GM18868 (cell line): ENCODE measurements at regions not wholly inside any gene's neighbourhood (a gene's known extent, or its start where the extent isn't known, plus 50 kb on each side); places are given as distances from the start of the nearest gene placed in this dataset.
"Not testable (repeated sequence)": the region's sequence is repeated elsewhere in the genome, so short reads cannot be mapped to it uniquely, and the experiment has no call there.

Experiments
- ATAC-seq: cut with Tn5 transposase; IDR thresholded peaks from one replicate; pipeline ENCODE4 v1.9.1; 2021; ENCODE audit warnings: mild to moderate bottlenecking, moderate library complexity; ENCODE audit not compliant: unreplicated experiment

DNA sequence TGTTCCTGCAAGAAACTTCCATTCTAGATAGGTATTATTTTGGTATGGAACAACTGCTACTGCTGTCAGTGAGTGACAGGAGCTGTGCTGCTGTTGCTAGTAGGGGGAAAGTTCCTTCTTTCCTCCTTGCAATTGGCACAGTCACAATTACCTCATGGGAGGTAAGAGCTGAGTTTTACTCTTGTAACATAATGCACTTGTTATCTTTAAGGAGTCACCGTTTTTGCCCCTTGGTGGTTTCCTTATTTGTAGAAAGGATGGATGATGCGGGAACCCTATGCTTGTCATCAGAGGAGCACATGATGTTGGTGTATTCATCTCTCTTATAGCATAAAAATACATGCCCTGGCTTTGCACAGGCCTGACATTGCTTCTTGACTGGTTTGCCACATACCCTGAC, 234.7 kb upstream of the NPY start:
- no peak for ATAC-seq

DNA sequence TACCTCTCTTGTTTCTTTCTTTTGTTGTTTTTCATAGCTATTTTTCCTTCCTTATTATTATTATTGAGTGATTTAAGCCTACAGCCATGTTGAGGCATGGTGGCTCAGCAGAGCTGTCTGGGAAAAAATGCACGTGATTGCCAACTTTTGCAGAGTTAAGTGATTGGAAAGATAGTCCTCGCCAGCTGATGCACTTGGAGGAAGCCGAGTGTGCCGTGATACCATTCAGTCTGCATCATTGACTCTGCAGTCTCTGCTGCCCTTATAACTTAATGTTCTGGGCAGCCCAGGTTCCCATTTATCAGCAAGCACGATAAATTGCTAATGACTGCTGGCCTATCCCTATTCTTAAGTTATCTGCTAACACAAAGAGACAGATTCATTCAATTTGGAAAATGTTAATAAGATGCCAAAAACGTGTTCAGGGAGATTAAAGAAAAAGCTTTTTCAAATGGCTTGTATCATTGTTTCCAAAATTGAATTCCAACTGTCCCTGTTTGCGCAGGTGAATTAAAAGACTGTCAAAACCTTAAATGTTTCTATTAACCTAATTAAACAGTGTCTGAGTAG, 232.9 kb upstream of the NPY start:
- no peak for ATAC-seq

DNA sequence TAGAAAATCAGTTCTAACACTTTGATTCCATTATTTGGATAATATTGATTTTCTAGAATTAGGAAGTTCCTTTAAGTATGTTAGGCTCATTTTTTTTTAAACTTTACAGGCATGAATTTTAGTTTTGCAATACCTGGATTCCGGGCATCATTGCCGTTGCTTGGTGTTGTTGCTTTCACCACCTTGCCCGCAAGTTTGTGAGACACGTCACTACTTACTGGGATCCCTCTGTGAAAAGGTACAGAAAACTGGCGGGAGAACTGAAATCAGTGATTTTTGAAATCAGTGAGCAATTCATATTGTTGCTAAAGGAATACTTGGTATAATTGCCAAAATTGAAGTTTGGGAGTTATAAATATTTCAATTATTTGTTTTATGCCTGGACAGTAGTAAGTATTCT, 232.3 kb upstream of the NPY start:
- no peak for ATAC-seq

DNA sequence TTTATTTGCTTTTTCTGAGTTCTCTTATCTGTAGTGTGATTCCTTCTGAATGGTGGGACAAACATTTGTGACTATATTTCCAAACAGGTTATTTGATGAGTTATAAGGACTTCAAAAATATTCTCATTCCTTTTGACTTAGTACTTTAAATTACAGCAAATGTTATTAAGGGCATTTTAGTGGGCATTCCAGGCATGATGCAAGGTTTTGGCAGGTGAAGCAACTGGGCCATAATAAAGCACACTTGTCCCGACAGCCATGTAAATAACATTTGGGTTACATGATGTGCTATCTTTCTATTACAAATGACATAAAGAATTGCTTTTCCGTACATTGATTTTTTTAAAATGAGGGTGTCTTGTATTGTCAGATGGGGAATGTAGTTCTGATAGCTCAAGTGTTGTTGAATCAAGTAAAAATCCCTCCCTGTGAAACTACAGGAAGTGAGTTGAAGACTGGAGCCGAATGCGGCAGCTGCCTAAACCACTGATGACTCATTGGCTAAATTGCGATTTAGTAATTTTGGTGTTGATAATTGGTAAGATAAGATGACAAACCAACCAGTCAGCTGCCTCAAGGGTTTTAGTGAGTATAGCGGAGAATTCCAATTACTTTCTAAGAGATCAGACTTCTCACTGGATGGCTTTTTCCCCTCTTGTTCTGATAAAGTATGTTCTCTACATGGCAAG, 231.3 kb upstream of the NPY start:
- no peak for ATAC-seq

DNA sequence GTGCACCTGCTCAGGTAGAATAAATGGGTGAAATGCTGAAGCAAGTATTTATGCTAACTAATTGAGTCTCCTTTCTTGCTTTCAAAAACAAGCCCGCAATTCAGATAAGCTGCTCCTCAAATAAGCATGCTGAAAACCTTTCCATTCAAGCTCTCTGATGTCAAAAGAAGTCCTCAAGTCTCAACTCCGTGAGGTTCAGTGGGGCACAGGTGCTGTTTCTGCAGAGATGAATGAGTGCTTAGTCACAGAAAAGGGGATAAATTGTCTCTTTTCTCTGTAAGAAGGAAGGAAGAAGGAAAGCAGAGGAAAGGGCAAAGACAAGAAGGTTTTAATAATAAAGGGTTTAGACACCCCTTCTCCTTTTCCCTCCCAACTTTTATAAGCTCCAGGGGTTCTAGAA, 229.8 kb upstream of the NPY start:
- no peak for ATAC-seq

DNA sequence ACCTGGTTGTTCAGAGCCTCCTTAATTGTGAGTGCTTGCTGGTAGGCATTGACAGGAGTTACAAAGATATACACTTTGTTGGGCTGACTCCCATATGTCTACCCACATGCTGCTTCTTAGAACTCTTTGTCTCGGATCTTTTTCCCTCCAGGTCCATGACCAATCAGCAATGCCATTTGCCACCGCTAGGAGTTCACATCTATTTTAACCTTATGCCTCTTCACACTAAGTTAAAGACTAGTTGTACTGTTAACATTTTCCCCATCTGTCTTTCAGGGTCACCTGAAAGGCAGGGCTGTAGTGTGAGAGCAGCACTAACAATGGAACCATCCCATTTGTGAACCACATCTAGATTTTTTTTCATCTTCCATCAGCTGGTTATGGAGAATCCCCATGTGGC, 226.7 kb upstream of the NPY start:
- ATAC-seq = no peak

DNA sequence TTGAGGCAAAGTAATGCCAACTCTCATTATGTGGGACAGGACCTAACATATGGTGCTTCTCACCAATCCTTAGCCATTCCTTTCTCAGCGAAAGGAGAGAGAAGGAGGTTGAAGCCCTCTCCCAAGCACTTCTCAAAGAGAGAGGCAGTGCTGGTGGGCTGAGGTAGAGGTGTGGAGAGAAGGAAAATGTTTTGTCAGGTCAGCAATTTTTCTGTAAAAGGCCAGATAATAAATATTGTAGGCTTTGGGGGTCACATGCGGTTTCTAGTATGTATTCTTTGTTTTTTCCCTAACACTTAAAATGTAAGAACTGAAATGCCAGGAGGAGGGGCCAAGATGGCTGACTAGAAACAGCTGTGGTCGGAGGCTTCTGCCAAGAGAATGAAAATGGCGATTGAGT, 225.0 kb upstream of the NPY start:
- ATAC-seq = no peak

DNA sequence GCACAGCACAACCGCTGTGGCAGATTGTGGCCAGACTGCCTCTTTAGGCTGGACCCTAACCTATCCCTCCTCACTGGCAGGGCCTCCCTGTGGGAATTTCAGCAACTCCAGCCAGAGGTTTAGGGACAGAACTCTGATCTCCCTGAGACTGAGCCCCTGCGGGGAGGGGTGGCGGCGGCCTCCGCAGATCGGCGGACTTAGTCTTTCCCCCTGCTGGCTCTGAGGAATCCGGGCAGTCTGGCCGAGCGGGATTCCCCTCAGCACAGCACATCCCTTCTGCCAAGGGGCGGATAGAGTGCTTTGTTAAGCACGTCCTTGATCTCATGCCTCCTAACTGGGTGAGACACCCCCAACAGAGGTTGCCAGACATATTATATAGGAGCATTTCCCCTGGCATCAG, 224.2 kb upstream of the NPY start:
- ATAC-seq = no peak

DNA sequence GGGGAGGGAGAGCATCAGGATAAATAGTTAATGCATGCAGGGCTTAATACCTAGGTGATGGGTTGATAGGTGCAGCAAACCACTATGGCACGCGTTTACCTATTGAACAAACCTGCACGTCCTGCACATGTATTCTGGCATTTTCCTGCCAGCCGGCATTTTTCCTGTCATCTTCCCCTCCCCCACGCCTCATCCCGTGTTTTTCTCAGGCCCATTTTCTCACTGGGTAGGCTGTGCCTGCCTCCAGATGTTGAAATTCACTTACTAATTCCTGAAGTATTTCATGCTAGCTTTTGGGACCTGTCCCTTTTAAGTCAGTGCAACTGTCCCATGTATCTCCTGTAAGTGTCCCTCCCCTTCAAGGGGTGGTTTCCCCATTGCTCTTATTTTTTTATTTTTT, 220.3 kb upstream of the NPY start:
- no peak for ATAC-seq

DNA sequence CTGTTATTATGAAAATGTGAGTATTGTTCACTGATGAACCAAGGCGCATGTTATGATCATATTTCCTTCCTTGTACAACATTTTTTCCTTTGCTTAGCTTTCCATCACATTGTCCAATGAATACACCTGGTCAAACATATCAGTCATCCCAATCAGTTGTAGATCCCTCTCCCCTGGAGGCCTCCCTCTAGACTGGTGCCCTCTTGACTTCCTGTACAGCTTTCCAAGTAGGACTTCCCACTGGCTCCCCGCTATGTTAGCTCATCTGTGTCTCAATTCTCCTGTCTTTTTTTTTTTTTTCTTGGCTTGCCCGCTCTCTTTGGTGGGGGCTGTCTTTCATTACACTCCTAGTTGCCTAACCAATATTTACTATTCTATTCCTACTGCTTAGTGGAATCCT, 214.2 kb upstream of the NPY start:
- ATAC-seq = no peak

DNA sequence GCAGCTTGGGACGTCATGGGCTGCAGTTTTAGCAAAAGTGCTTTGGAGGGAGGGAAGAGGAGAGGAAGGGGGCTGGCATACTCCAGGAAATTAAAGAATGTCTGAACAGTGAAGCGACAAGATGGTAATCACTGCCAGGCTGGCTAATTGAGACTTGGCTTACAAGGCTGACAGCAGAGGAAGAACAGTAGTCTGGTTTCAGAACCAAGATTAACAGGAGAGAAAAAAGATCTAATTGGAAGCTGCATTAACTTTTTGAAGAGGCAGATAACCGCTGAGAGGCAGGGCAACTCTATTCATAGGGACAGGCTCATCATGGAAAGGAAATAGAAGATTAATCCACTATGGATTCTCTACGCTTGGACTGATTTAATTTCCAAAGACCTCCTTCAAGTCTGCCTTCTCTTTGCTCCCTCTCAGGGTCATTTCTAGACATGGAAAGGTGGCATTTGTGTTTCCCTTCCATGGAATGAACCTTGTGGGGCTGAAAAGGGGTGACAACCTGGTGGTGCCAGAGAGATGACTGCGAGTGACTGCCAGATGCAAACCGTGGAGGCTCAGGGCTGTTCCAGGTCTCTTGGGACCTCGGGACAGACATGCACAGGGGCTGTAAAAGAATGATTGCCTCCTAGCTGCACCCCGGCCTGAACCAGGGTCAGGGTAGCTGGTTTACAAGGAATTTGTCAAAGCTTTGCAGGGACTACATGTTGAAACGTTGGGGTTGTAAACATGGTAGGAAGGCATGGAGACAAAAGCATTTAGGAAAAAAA, 210.2 kb upstream of the NPY start:
- ATAC-seq = no peak

DNA sequence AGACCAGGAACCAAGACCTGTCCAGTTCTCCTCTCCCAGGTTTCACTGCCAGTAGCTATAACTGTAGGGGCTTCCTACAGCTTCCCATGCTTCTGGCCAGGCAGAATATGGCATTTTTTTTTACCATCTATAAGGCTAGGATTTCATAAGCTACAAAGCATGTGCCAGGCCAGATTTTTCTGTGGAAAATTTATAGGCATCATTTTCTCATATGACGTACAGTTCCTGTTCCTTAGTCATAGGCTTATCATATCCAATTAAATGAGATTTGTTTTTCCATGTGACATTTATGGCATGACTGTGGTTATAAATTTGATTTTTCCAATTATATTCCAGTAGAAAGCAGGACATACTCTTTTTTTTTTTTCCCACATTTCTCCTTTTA, 208.6 kb upstream of the NPY start:
- ATAC-seq = no peak

DNA sequence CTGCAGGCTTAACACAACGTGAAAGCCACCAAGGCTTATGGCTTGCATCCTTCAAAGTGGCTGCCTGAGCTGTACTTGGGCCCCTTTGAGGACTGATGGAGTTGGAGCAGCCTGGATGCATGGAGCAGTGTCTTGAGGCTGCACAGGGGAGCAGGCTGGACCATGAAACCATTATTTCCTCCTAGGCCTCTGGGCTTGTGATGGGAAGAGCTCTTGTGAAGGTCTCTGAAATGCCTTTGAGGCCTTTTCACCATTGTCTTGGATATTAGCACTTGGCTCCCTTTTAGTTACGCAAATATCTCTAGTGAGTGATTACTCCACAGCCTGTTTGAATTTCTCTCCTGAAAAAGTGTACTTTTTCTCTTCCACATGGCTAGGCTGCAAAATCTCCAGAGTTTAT, 201.2 kb upstream of the NPY start:
- no peak for ATAC-seq

DNA sequence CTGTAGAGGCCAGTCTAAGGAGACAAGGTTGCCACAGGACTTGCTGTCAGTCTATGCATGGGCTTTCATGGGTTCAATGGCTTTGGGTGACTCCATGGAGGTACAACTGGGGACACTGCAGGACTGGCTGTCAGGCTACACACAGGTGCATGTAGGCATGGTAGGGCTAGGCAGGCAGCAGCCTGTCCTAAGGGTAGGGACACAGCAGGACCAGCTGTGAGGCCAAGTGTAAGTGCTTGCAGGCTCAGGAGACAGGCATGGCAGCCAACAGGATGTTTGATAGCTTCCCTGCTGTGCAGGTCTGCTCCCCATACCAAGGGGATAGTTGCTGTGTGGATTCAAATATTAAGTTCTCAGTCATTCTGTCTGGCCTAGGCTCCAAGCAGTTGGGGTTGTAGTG, 181.0 kb upstream of the NPY start:
- ATAC-seq = no peak

DNA sequence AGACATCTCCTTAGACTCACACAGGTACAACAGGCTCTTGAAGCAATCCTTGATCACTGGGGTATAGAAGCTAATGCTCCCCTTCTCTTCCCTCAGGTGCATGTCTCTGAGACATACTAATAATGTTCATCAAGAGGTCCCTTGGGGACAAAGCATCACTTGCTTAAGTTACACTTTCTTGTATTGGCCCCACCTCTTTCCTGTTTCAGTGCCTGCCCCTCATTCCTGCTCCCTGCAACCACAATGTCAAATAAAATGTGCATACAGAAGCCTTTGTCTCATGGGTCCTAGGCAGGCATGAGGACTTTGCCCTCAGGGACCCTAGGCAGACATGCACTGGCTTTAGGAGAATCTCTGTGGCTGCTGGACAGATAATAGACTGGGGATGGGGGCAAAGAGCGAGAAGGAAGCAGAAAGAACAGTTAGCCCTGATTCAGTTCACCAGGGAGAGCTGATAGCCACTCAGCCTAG, 175.0 kb upstream of the NPY start:
- no peak for ATAC-seq

DNA sequence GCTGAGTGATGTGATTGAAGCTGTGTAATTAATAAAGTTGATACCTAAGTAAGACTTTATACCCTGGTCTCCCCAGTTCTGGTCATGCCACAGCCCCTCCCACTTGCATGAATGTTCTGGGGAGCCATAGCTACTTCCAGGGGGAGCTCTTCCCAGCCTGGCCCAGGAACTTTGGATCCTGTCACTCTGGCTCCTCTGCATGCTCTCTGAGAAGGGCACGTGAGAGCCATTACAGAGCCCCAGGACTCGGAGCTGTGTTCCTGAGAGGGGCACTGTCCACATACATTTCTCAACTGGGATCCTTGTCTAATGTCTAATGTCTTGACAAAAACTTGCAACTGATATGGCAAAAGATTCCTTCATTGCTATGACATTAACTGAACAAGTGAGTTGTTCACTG, 173.9 kb upstream of the NPY start:
- ATAC-seq = no peak

DNA sequence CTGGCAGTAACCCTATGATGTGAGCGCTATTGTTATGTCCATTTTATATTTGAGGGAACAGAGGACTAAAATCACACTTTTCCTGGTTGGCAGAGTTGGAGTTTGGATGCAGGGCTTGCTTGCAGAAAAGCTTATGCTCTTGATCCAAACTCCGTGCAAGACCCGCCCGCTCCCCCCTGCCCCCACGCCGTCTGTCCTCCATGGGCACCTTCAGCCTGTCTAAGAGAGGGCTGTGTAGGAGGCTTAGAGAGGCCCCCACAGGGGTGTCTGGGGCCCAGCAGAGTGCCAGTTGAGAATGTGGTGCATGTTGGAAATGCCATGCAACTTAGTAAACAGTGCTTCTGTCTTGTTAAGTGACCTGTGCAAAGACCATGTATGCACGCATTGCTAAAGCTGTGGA, 170.5 kb upstream of the NPY start:
- no peak for ATAC-seq

DNA sequence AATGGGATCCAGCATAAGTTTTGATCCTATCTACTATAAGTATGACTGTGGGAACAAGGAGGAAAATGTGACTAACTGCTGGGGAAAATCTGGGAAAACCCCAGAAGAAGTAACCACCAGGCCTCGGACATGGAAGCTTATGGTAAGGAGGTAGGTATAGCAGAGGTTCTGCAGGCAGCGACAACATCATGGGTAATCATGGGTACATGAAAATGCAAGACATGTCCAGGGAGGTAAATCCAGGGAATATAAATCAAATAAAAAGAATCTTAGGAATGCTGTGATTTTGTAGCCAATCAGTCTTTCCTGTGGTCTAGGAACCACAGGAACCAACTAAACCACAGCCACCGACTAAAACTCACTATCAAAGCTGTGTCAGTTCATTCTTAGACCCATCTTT, 168.3 kb upstream of the NPY start:
- no peak for ATAC-seq

DNA sequence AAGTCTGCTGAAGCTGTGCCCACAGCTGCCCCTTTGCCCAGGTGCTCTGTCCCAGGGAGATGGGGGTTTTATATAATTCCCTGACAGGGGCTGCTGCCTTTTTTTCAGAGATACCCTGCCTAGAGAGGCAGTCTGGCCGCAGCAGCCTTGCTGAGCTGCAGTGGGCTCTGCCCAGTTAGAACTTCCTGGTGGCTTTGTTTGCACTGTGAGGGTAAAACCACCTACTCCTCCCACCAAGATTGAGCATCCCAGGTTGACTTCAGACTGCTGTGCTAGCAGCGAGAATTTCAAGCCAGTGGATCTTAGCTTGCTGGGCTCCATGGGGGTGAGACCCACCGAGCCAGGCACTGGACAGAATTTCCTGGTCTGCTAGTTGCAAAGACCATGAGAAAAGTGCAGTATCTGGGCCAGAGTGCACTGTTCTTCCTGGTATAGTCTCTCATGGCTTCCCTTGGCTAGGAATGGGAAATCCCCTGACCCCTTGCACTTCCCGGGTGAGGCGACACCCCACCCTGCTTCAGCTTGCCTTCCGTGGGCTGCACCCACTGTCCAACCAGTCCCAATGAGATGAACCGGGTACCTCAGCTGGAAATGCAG, 166.0 kb upstream of the NPY start:
- not testable (repeated sequence) for ATAC-seq

DNA sequence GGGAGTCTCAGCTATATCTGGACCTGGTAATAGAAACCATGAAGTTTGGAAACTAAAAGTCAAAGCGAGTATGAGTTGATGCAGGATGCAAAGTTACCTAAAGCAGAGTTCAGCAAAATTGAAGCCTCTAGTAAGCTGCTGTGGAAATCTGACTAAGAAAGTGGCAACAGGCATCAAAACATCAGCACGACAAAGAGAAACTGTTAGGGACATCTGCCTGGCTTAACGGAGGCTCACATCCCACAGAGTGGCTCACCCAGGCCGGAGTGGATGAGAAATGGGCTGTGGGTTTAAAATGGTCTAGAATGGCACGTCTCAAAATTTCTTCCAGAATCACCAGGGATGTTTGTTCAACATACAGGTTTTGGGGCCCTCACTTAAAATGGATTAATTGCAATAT, 164.1 kb upstream of the NPY start:
- ATAC-seq = no peak

DNA sequence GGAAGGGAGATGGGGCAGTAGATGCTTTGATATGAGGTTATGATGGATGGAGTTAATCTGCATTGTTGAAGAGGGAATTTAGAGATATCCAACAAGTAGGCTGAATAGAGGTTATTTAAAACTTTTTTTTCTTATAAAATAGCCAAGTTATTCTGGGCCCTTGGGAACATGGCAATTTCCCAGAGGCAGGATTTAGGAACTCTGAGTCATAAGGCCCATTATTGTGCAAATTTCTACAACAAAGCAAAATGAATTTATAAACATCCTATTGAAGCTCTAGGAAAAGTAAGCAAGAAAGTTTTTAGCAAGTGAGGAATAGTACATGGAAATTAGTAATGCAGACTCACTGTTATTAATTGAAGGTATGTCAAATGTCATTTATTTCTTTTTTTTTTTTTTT, 160.9 kb upstream of the NPY start:
- no peak for ATAC-seq

DNA sequence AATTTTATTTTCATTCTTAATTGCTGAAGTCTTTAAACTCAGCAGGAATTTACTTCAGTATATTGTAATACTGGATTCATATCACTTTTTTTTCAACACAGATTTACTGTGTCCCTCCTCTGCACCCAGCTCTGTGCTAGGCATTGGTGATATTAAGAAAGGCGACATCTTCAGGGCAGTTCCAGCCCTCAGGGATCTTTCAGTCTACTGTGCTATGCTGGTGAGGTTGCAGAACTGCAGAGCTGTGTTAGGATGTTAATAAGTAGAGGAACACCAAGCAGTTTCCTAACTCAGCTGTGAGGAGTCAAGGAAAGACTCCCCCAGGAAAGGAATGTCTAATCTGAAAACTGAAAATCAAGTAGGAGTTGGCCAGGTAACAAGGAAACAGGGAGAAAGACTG, 158.2 kb upstream of the NPY start:
- no peak for ATAC-seq
